Heart left ventricle (tissue), 13 donors: ENCODE measurements at regions not wholly inside any gene's neighbourhood (a gene's known extent, or its start where the extent isn't known, plus 50 kb on each side); places are given as distances from the start of the nearest gene placed in this dataset.

Experiments used
- POLR2A ChIP-seq, 2 donors: fragments of 450-650 bp; IDR thresholded peaks; one replicate each; pipeline ENCODE4 v1.6.1; 2017; ENCODE audit warnings: antibody characterized with exemption in 2 of 2, mild to moderate bottlenecking in 2 of 2, moderate library complexity in 2 of 2
- TF ChIP-seq, protein P1 (sequence below), 12 donors: fragments of 200-600 bp; sonication (generic) in 4 of 12; IDR thresholded peaks; one replicate each; pipeline versions ENCODE4 v1.5.0 to v1.8.0; 2018 to 2022; ENCODE audit warnings: antibody characterized with exemption in 12 of 12, mild to moderate bottlenecking in 5 of 12
- donor health status: ischemic (EF 13 %, LVEDD 7.1; RV severe dilation, severe dysfunction).
- donor health status: DM: no; HTN: yes; CAD: no.
- donor health status: DM: no; HTN: no; CAD: no.
- donor health status: ischemic (EF 25% LVEDD 6.9; RV normal size, moderate dysfunction).
- donor health status: ischemic (EF 25% LVEDD 5.7; RV mildly dilated, moderate dysfunction).
- donor health status: ischemic (EF 35%, LVEDD 5.7; RV mildly dilated, moderate dysfunction).
- donor health status: nonischemic (EF 11% LVEDD 7.7; RV severe dilation, severe dysfunction).
- donor health status: DM: yes; HTN: yes; CAD: no.
- donor health status: PGD.
- donor health status: ischemic (EF 29% LVEDD 5.4; RV normal size, mild dysfunction).
- donor health status: nonischemic (EF 23%, LVEDD 6.1; RV moderate dilation, normal function).

DNA sequence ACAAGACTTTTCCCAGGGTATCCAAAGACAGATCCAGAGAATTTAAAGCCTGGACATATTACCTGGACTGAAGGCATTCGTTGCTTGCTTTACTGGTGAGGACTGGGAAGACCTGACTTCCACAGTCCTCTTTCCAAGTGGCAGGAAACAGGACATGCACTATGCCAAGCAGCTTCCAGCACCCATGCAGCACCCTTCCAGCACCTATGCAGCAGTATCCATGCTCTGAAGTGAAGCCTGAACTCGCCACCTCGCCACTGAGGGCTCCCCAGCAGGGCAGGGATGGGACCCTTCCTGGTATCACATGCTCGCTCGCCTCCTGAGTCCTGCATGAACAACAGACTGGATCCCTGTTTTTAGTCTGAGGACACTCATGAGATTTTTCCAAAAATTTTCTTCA is 189.9 kb upstream of the KLF14 start:
- TF ChIP-seq, protein P1, sequence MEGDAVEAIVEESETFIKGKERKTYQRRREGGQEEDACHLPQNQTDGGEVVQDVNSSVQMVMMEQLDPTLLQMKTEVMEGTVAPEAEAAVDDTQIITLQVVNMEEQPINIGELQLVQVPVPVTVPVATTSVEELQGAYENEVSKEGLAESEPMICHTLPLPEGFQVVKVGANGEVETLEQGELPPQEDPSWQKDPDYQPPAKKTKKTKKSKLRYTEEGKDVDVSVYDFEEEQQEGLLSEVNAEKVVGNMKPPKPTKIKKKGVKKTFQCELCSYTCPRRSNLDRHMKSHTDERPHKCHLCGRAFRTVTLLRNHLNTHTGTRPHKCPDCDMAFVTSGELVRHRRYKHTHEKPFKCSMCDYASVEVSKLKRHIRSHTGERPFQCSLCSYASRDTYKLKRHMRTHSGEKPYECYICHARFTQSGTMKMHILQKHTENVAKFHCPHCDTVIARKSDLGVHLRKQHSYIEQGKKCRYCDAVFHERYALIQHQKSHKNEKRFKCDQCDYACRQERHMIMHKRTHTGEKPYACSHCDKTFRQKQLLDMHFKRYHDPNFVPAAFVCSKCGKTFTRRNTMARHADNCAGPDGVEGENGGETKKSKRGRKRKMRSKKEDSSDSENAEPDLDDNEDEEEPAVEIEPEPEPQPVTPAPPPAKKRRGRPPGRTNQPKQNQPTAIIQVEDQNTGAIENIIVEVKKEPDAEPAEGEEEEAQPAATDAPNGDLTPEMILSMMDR (IDR thresholded peaks at IDR 0.05): no peak
- TF ChIP-seq POLR2A (IDR thresholded peaks at IDR 0.05): no peak
